K562 (cell line): ENCODE measurements at regions not wholly inside any gene's neighbourhood (a gene's known extent, or its start where the extent isn't known, plus 50 kb on each side); places are given as distances from the start of the nearest gene placed in this dataset.

Source experiments
- ATAC-seq: fragments of 200-7000 bp; cut with Tn5 transposase; 3 replicates; pipeline ENCODE4 v1.9.1; 2020; ENCODE audit warnings: moderate library complexity
- BruUV-seq: library from RNA; stranded (reverse); fragments of 400-500 nt; replicated peaks from 2 replicates; lab custom pipeline; 2021; lab: Mats Ljungman, UMichigan
- CTCF ChIA-PET: fragments of 300-600 bp; formaldehyde crosslinking; extraction: SDS; loops from one replicate; lab custom pipeline; 2021; ENCODE audit warnings: low intra/inter-chr PET ratio; lab: Yijun Ruan, JAX
- POLR2A ChIA-PET: fragments of 300-600, 350-650 bp; sonication (Branson Sonifier 250); formaldehyde crosslinking; extraction: SDS; loops from one replicate; lab custom pipeline; 2021; ENCODE audit warnings: antibody characterized with exemption, inconsistent platforms; lab: Yijun Ruan, JAX
- DNase-seq, 4 experiments: peaks; one replicate each; pipeline versions ENCODE4 v3.0.0 to v3.0.0-alpha.2; 2011 to 2018; ENCODE audit warnings: low spot score in 3 of 4, mixed read lengths in 3 of 4; ENCODE audit errors: extremely low read depth in 1 of 4
- FAIRE-seq: peaks from 2 replicates; lab custom pipeline; 2011; peaks lifted over from hg19 to GRCh38; lab: Jason Lieb, UNC
- H2AFZ ChIP-seq: 2 replicates; pipeline ENCODE4 v1.6.0; 2011; ENCODE audit warnings: low read depth, low read length, control low read depth, inconsistent platforms
- H3K27ac ChIP-seq: fragments of 200-600 bp; 3 replicates; pipeline ENCODE4 v1.8.0; 2011; ENCODE audit warnings: low read depth, mild to moderate bottlenecking, control low read depth, inconsistent platforms, low read length, moderate library complexity, mixed read lengths; ENCODE audit errors: extremely low read depth
- H3K27me3 ChIP-seq, 2 experiments: fragments of 300-600 bp in 1 of 2; 2 replicates in 1 of 2; 3 replicates in 1 of 2; pipeline versions ENCODE4 v1.6.0 to v1.8.0; 2011; ENCODE audit warnings: inconsistent platforms in 2 of 2, low read length in 2 of 2, mild to moderate bottlenecking in 1 of 2, mixed read lengths in 1 of 2, moderate library complexity in 1 of 2; ENCODE audit not compliant: control insufficient read depth in 2 of 2, insufficient read depth in 2 of 2
- H3K36me3 ChIP-seq: fragments of 300-600 bp; 3 replicates; pipeline ENCODE4 v1.8.0; 2011; ENCODE audit warnings: mild to moderate bottlenecking, low read length, inconsistent platforms; ENCODE audit not compliant: control insufficient read depth, insufficient read depth
- H3K4me1 ChIP-seq, 2 experiments: fragments of 200-600 bp in 1 of 2; replicated peaks in 1 of 2; 2 replicates in 1 of 2; 3 replicates in 1 of 2; pipeline versions ENCODE4 v1.5.1 to v1.8.0; 2011; ENCODE audit warnings: inconsistent platforms in 2 of 2, low read length in 2 of 2, mild to moderate bottlenecking in 1 of 2, mixed read lengths in 1 of 2, moderate library complexity in 1 of 2; ENCODE audit not compliant: control insufficient read depth in 2 of 2, insufficient read depth in 2 of 2
- H3K4me2 ChIP-seq: 2 replicates; pipeline ENCODE4 v1.6.1; 2011; ENCODE audit warnings: low read length, control low read depth, inconsistent platforms, mixed read lengths; ENCODE audit not compliant: insufficient read depth
- H3K4me3 ChIP-seq: fragments of 200-600 bp; sonication (generic), shearing (Covaris generic); 2 replicates; pipeline ENCODE4 v1.5.1; 2016; ENCODE audit warnings: control low read depth, inconsistent platforms
- H3K79me2 ChIP-seq: fragments of 200-600 bp; 3 replicates; pipeline ENCODE4 v1.8.0; 2011; ENCODE audit warnings: low read length, inconsistent platforms; ENCODE audit not compliant: control insufficient read depth, insufficient read depth
- H3K9ac ChIP-seq, 2 experiments: 2 replicates each; pipeline versions ENCODE4 v1.6.0 to v1.6.1; 2011; ENCODE audit warnings: low read depth in 2 of 2, low read length in 2 of 2, control low read depth in 1 of 2, inconsistent platforms in 1 of 2, mild to moderate bottlenecking in 1 of 2, mixed read lengths in 1 of 2; ENCODE audit not compliant: insufficient read depth in 1 of 2
- H3K9me1 ChIP-seq: one replicate; pipeline ENCODE4 v1.6.0; 2011; ENCODE audit warnings: inconsistent platforms, mild to moderate bottlenecking, low read length, moderate library complexity; ENCODE audit not compliant: control insufficient read depth, insufficient read depth
- H3K9me3 ChIP-seq: replicated peaks from 2 replicates; pipeline ENCODE4 v1.5.1; 2011; ENCODE audit warnings: low read depth, low read length, inconsistent platforms; ENCODE audit not compliant: control insufficient read depth, insufficient read depth
- H4K20me1 ChIP-seq: replicated peaks from 2 replicates; pipeline ENCODE4 v1.6.1; 2011; ENCODE audit warnings: low read length, inconsistent platforms, mixed read lengths; ENCODE audit not compliant: control insufficient read depth, insufficient read depth
- ARID4B ChIP-seq: sonication (generic); formaldehyde crosslinking; IDR thresholded peaks from 2 replicates; pipeline ENCODE4 v1.8.0; 2022; ENCODE audit warnings: mild to moderate bottlenecking, missing genetic modification reagents
- FOXJ3 ChIP-seq: sonication (generic); formaldehyde crosslinking; IDR thresholded peaks from 2 replicates; pipeline ENCODE4 v1.4.0; 2020; ENCODE audit warnings: mild to moderate bottlenecking, missing genetic modification reagents
- NFIX ChIP-seq: fragments of 250-450 bp; sonication (Bioruptor Pico); IDR thresholded peaks from 2 replicates; pipeline ENCODE4 v1.4.0; 2020; ENCODE audit warnings: low read depth, mild to moderate bottlenecking, moderate library complexity
- ZC3H4 ChIP-seq: sonication (generic); formaldehyde crosslinking; IDR thresholded peaks from 2 replicates; pipeline ENCODE4 v1.9.0; 2021; ENCODE audit warnings: missing genetic modification reagents, borderline replicate concordance
- ZFP36 ChIP-seq: fragments of 150-350 bp; IDR thresholded peaks from 2 replicates; pipeline ENCODE4 v1.6.1; 2018; ENCODE audit warnings: low read length, low read depth; ENCODE audit not compliant: partially characterized antibody
- ZNF695 ChIP-seq: fragments of 450-650 bp; formaldehyde crosslinking; IDR thresholded peaks from 2 replicates; pipeline ENCODE4 v1.4.0; 2020; ENCODE audit warnings: mild to moderate bottlenecking, moderate library complexity
- ZNF766 ChIP-seq: fragments of 200-800 bp; sonication (Bioruptor generic); conservative IDR thresholded peaks from 2 replicates; pipeline ENCODE4 v1.6.1; 2016; ENCODE audit warnings: missing genetic modification characterization, missing compliant biosample characterization
- WGBS: fragments of 100-300 bp; shearing (Covaris generic); methylation state at CpG from one replicate; pipeline ENCODE4 v1.1.6; 2016; ENCODE audit warnings: low coverage, mixed read lengths; ENCODE audit not compliant: insufficient coverage; ENCODE audit errors: missing lambda C conversion rate; 5-methylcytosine and 5-hydroxymethylcytosine counted together
- in situ Hi-C: fragments of 300-500 bp; cut with MboI; formaldehyde crosslinking; loops from 4 replicates; pipeline ENCODE4 v1.15.0; 2018; ENCODE audit warnings: inconsistent platforms, mixed read lengths
- intact Hi-C: fragments of 100-400 bp; cut with micrococcal nuclease; formaldehyde crosslinking; loops from 2 replicates; pipeline ENCODE4 v1.14.2; 2022

- no TSS peak for BruUV-seq
- Histone ChIP-seq H3K9ac (no peak overlapping the region; a peak in 1 of 4 replicates), H3K4me2 (no peak overlapping the region), H3K27ac (no peak overlapping the region), H3K36me3 (no peaks in the 10 kb centered on the region), H3K4me3 (no peak overlapping the region), H3K4me1 (peaks cover 0 to 32% of the 10 kb centered on the region in 2 experiments; a peak in 2 of 5 replicates), H3K79me2 (no peaks in the 10 kb centered on the region)
- TF ChIP-seq ZC3H4 (CRISPR knock-in tag), result no peak
- TF ChIP-seq ARID4B, result no peak
- TF ChIP-seq FOXJ3, result no peak
- TF ChIP-seq ZFP36, result peak; percentile 50
- no peak for TF ChIP-seq NFIX
- no peak for TF ChIP-seq ZNF695 (CRISPR knock-in tag)
- no peak for TF ChIP-seq ZNF766 (CRISPR knock-in tag)
- TF ChIP-seq, all 486 proteins: peak for 1
- DNase-seq (no peak), FAIRE-seq (no peak), ATAC-seq (no peak)
- Histone ChIP-seq H3K27me3 (peaks cover 40 to 70% of the 10 kb centered on the region in 2 experiments), H4K20me1 (no peaks in the 10 kb centered on the region), H3K9me1 (no peaks in the 10 kb centered on the region), H2AFZ (no peak overlapping the region), H3K9me3 (no peaks in the 10 kb centered on the region)
- in situ Hi-C loops (no loop called here), intact Hi-C loops (no loop called here)
- POLR2A ChIA-PET, result no interaction called here
- CTCF ChIA-PET, result no interaction called here
- 0% methylated on average over 7 of the region's 9 CpGs for WGBS
Measured at GRCh38 chr7:1326511-1326785, 93.8 kb downstream of the UNCX start.
